NCI-H345 (cell line): ENCODE measurements at regions not wholly inside any gene's neighbourhood (a gene's known extent, or its start where the extent isn't known, plus 50 kb on each side); places are given as distances from the start of the nearest gene placed in this dataset.
"Not testable (repeated sequence)": the region's sequence is repeated elsewhere in the genome, so short reads cannot be mapped to it uniquely, and the experiment has no call there.

Experiments
- DNase-seq: peaks from one replicate; lab custom pipeline; 2025; lab: John Stamatoyannopoulos, UW

GRCh38 chr1:185404291-185404690 is 87.2 kb upstream of the IVNS1ABP start:
- DNase-seq: no peak

DNA sequence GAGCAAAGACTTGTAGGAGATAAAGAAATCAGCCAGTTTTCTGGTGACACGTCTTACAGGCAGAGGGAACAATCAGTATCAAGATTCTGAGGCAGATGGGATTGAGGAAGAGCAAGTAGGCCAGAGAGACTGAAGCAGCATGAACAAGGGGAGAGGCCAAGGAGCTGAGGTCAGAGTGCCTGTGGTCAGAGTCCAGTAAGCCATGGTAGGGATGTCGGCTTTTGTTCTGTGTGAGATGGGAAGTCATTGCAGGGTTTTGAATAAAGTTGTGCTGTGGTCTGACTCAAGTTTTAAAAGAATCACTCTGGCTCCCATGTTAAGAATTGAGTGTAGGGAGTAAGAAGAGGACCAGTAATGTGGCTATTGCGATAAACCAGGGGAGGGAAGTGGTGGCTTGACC is 85.9 kb upstream of the IVNS1ABP start:
- DNase-seq: no peak

DNA sequence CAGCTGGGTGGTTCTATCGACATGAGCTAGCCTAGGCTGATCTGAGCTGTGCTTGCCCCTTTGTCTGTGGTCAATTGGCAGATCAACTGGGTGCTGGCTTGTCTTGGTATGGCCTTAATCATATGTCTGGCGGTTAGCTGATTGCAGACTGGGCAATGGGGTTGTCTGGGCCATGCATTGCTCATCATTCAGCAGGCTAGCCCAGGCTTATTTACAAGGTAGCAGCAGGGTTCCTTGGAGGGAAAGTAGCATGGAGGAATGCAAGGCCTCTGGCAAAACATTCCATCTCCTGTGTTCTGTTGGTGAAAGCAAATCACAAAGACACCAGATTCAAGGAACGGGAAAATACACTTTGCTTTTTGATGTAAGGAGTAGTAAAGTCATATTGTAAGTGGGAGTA is 84.0 kb upstream of the IVNS1ABP start:
- no peak for DNase-seq

DNA sequence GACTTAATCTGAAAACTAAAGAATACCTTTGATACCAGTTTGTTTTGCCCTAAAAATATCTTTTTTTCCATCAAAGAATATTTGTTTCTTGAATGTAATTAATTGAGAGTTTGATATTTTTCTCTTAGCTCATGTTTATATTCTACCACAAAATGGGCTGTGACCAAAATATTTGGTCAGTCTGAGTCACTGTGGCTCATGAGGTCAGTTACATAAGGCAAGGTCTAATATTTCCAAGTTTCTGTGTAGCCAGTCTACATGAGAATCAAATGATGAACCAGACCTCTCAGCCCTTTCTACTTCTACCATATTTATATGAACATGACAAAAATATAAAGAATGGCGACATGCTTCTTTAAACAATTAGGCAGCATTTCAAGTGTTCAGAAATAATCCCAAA is 83.0 kb upstream of the IVNS1ABP start:
- DNase-seq: no peak

- no peak for DNase-seq
Measured at GRCh38 chr1:185398599-185398998, 81.6 kb upstream of the IVNS1ABP start.

- no peak for DNase-seq
Measured at GRCh38 chr1:185398022-185398421, 81.0 kb upstream of the IVNS1ABP start.

DNA sequence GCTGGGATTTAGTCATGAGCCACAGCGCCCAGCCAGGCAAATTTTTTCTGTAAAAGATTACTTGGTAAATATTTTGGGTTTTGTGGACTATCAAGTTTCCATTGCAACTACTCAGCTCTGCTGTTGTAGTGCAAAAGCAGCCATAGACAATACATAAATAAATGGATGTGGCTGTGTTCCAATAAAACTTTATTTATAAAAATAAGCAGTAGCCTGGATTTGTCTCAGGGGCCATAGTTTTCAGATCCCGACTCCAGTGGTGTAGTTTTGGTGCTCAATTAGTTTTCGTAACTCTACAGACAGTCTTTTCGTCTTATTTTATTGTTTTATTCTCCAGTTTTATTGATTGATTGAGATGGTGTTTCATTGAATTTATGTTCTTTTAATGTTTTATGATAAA is 80.1 kb upstream of the IVNS1ABP start:
- DNase-seq: no peak

- DNase-seq: no peak
Measured at GRCh38 chr1:185396126-185396525, 79.1 kb upstream of the IVNS1ABP start.

GRCh38 chr1:185393815-185394214 is 76.8 kb upstream of the IVNS1ABP start:
- no peak for DNase-seq

DNA sequence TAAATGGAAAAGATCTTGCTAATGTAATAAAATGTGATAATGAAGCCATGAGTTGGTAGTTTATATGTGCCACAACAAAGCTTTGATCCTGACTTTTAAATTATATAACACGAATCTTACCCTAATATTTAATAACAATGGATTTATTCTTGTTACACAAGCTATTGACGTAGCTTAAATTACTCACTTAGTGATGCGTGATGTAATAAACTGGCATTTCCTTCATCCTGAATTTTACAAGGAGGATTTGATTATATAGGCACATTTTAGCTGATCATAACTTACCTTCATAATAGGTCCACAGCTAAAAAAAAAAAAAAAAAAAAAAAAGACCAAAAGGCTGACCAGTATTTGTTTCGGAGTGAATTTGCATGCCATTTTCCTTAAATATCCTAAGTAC is 76.2 kb upstream of the IVNS1ABP start:
- no peak for DNase-seq

- no peak for DNase-seq
Measured at GRCh38 chr1:185388815-185389214, 71.8 kb upstream of the IVNS1ABP start.

DNA sequence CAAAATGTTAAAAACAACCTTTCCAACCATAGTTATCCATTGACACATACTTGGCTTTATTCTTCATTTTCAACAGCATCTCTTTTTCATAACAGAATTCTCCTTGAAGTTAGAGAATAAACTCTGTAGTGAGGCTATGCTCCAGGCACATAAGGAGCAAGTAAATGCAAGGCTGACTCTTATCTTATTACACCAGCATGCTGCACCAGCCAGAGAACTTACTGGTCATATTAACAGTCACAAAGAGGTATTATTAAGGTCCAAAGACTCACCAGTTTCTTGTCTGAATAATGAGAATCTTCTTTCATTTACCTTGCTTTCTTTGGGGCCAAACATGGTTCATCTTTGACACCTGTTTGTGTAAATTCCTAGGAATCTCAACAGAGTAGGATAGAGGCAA is 71.3 kb upstream of the IVNS1ABP start:
- no peak for DNase-seq

DNA sequence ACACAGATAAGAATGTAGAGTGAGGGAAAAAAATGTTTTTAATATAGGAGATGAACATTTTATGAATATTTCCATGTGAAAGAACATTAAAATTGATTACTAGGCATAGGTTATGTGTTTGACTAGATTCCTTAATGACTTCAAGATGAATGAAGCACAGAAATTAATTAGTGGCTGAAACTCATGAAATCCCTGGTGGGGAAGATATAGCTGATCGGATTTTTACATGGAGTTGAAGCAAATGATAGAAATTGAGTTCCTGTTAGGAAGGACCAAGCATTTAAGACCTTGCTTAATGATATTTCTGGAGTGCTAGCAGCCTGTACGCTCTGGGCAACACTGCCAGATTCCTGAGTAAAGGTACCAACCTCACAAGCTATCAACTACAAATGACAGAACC is 68.9 kb upstream of the IVNS1ABP start:
- no peak for DNase-seq

- DNase-seq: not testable (repeated sequence)
Measured at GRCh38 chr1:185383805-185384204, 66.8 kb upstream of the IVNS1ABP start.

GRCh38 chr1:185377831-185378230 is 60.8 kb upstream of the IVNS1ABP start:
- DNase-seq: no peak

DNA sequence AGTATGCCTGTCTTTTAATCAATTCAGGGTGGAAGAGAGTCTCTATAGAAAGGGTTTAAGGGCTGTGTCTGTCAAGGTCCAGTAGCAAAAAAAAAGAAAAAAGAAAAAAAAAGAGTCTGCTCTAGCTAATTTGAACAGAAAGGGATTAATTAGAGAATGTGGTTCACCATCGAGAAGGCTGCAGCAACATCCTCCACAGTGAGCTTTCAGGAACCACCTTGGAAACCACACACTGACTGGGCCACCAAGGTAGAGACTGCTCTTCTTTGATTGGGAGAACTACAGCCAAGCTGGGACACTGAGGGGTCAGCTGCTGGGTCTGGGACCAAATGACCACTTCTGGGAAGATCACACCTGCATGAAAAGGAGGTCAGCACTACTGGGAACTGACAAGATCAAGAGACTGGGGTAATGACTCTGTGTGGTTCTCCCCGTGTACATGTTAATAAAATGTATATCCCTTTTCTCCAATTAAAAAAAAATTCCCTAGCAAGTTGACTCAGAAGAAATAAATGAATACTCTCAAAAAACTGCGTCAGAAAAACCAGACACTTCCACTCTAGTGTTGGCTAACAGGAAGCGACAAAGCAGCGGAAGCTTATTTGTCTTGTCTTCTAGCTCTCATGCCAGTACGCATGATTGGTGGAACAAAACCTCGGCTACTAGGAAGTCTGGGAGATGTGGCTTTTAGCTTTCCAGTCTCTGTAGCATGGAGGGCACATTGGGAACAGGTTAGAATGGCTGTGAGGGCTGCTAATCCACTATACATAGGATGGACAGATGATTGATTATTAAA is 60.0 kb upstream of the IVNS1ABP start:
- no peak for DNase-seq

DNA sequence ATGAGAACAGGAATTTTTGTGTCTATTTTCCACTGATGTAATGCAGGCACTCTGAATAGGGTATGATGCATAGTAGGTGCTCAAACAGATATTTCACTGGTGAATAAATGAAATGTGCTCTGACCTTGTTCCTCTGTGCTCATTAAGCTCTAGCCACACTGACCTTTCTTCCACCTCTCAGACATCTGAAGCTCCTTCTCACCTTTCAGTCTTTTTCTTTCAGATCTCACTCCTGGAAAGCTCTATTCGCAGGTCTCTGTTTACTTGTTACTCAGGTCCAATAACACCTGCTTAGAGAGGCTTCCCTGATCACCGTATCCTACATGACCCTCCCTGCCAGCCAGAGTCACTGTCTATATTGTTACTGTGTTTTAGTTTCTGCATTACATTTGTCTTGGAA is 59.2 kb upstream of the IVNS1ABP start:
- DNase-seq: no peak

DNA sequence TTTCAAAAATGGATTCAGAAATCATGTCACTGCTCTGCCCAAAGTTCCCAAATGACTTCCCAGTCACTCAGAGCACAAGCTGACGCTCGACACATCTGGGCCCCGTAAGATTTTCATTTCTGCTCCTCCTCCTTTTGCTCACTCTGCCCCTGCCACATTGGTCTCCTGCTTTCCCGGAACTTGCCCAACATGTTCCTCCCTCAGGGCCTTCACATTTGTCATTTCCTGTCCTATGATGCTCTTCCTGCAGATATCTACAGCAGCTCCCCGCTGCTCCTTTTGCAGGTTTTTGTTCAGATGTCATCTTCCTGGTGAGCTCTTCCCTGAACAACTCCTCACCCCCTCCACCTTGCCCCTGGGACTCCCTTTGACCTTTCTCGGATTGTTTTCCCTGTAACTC is 58.5 kb upstream of the IVNS1ABP start:
- DNase-seq: no peak

DNA sequence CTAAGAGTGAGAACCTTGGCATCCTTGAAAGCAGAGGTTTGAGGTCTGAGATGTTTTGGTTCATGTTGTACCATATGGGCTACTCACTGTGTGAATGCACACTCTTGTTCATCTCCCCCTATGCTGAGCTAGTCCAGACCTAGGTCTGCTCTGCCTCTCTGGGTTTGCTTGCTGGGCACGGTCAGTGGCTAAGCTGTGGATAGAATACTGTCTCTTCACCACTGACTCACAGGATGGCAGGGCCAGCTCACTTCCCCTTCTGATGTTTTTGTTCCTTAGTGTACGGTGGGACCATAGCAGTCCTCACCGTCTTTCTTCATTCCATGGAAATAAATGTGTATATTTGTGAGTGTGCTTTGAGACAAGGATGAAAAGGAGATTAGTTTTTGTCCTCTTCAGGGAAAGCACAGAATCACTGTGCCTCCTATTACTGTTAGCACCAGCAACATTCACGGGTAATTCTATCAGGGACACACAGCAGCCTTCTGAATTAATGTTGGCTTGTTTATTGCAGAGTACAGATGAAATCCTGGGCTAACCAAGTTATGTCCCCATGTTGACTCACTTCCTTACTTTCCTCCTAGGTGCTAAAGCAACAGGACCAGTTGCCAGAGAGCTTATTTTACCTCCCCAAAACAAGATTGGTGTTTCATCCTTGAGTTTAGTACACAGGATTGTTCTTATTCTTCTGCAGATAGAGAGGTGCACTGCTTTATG is 56.9 kb upstream of the IVNS1ABP start:
- DNase-seq: no peak

DNA sequence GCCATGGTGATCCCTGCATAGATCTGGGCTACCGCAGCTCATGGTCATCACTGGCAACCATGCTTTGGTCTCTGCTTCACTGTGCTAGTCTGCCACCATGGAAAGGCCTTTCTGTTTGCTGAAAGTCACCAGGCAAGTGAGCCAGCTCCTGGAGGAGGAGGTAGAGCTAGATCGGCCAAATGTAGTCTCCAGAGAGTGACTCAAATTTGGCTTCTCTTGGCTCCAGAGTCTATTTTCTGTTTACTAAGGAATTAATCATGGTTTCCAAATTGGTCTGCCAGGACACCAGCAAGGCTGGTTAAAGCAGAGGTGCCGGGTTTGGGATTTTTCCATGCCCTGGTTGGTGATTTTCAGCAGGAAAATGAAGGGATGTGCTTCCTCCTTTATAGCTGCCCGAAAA is 52.7 kb upstream of the IVNS1ABP start:
- DNase-seq: no peak

- DNase-seq: no peak
Measured at GRCh38 chr1:185368913-185369491, 52.0 kb upstream of the IVNS1ABP start.

DNA sequence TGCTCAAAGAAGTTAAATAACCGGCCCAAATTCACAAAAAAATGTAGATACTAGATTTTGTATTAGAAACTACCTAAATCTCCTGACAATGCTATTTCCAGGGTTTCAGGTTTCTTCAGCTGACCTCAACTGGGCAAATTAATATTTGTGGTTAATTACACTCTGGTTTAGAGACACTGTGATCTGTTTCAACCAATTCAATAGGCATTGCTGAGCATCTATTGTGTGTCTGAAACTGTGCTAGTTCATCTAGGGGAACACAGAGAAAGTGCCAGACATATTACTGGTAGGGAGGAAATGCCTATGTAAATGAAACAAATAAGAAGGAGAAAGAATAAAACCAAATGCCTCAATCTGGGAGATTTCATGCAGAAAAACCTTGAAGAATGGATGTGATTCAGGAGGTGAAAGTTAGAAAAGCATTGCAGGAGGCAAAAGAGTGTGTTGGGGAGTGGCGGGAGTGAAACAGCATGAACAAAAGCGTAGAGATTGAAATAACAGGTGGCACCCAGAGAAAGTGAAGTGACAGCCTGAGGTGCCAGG is 51.3 kb upstream of the IVNS1ABP start:
- DNase-seq: no peak

DNA sequence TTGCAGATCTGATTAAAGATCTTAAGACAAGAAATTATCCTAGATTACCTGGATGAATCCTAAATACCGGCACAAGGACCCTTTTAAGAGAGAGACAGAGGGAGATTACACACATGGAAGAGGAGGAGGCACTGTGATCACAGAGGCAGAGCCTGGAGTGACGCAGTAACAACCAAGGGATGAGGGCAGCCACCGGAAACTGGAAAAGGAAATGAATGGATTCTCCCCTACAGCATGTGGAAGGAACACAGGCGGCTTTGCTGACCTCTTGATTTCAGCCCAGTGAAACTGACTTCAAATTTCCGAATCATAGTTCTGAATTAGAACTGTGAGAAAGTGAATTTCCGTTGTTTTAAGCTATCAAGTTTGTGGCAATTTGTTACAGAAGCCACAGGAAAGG is 50.2 kb upstream of the IVNS1ABP start:
- DNase-seq: no peak
